HCT116 (cell line): ENCODE measurements at regions not wholly inside any gene's neighbourhood (a gene's known extent, or its start where the extent isn't known, plus 50 kb on each side); places are given as distances from the start of the nearest gene placed in this dataset.

Source experiments
- ATAC-seq: fragments of 200-7000 bp; cut with Tn5 transposase; 2 replicates; pipeline ENCODE4 v1.9.1; 2020; ENCODE audit warnings: mild to moderate bottlenecking, moderate library complexity
- BruUV-seq: library from RNA; stranded (reverse); fragments of 400-500 nt; replicated peaks from 2 replicates; lab custom pipeline; 2021; lab: Mats Ljungman, UMichigan
- CTCF ChIA-PET: fragments of 300-600 bp; sonication (Branson Sonifier 250); formaldehyde crosslinking; loops from one replicate; lab custom pipeline; 2021; ENCODE audit warnings: antibody characterized with exemption; lab: Charles Lee
- POLR2A ChIA-PET: fragments of 300-600, 350-600 bp; sonication (Branson Sonifier 250); formaldehyde crosslinking; loops from one replicate; lab custom pipeline; 2021; ENCODE audit warnings: antibody characterized with exemption; lab: Charles Lee
- RAD21 ChIA-PET, 2 experiments: fragments of 300-600 bp; sonication (Branson Sonifier 250); formaldehyde crosslinking; loops; one replicate each; lab custom pipeline; 2023; ENCODE audit warnings: low total read pairs in 2 of 2; ENCODE audit not compliant: uncharacterized antibody in 2 of 2, unreplicated experiment in 2 of 2, low non-redundant PET in 1 of 2; lab: Charles Lee
- DNase-seq: peaks from one replicate; pipeline ENCODE4 v3.0.0-alpha.2; 2010; ENCODE audit warnings: low read depth, low spot score
- H2AFZ ChIP-seq: fragments of 200-600 bp; shearing (Covaris generic), sonication (generic); 2 replicates; pipeline ENCODE4 v1.6.1; 2017; ENCODE audit warnings: low read depth, mixed run types, mixed read lengths, antibody characterized with exemption, low read length; ENCODE audit not compliant: poor library complexity, severe bottlenecking
- H3K27ac ChIP-seq: 2 replicates; pipeline ENCODE4 v1.5.1; 2012; ENCODE audit warnings: low read depth, low read length
- H3K27me3 ChIP-seq: fragments of 200-600 bp; sonication (generic); 2 replicates; pipeline ENCODE4 v1.6.1; 2016; ENCODE audit warnings: mixed run types, low read length, mixed read lengths; ENCODE audit not compliant: insufficient read depth
- H3K36me3 ChIP-seq, 2 experiments: fragments of 200-500 bp in 1 of 2; fragments of 200-600 bp in 1 of 2; sonication (Bioruptor generic) in 1 of 2; sonication (generic) in 1 of 2; 2 replicates each; pipeline versions ENCODE4 v1.5.1 to v1.6.1; 2014 to 2016; ENCODE audit warnings: low read length in 2 of 2, inconsistent platforms in 1 of 2, mixed read lengths in 1 of 2, mixed run types in 1 of 2; ENCODE audit not compliant: insufficient read depth in 2 of 2, control insufficient read depth in 1 of 2
- H3K4me1 ChIP-seq, 2 experiments: fragments of 200-600 bp in 1 of 2; sonication (generic) in 1 of 2; 2 replicates each; pipeline versions ENCODE4 v1.5.1 to v1.6.1; 2012 to 2017; ENCODE audit warnings: low read length in 2 of 2, inconsistent platforms in 1 of 2, mild to moderate bottlenecking in 1 of 2, mixed read lengths in 1 of 2, mixed run types in 1 of 2, moderate library complexity in 1 of 2; ENCODE audit not compliant: insufficient read depth in 2 of 2, control insufficient read depth in 1 of 2
- H3K4me2 ChIP-seq: fragments of 200-600 bp; sonication (generic); 2 replicates; pipeline ENCODE4 v1.6.1; 2017; ENCODE audit warnings: mixed run types, low read length, mixed read lengths
- H3K4me3 ChIP-seq, 2 experiments: fragments of 200-600 bp in 1 of 2; sonication (generic) in 1 of 2; replicated peaks in 1 of 2; 2 replicates each; pipeline ENCODE4 v1.5.1; 2011 to 2016; ENCODE audit warnings: low read length in 2 of 2, control low read depth in 1 of 2, low read depth in 1 of 2, mild to moderate bottlenecking in 1 of 2, mixed read lengths in 1 of 2, mixed run types in 1 of 2
- H3K79me2 ChIP-seq: fragments of 200-600 bp; sonication (generic); 2 replicates; pipeline ENCODE4 v1.6.1; 2017; ENCODE audit warnings: mild to moderate bottlenecking, mixed run types, low read length, moderate library complexity, mixed read lengths; ENCODE audit not compliant: insufficient read depth
- H3K9ac ChIP-seq: fragments of 200-600 bp; sonication (generic); 2 replicates; pipeline ENCODE4 v1.6.1; 2016; ENCODE audit warnings: low read length, mixed read lengths
- H3K9me2 ChIP-seq: fragments of 200-600 bp; sonication (generic), shearing (Covaris generic); 2 replicates; pipeline ENCODE4 v1.6.1; 2017; ENCODE audit warnings: mixed run types, mild to moderate bottlenecking, moderate library complexity; ENCODE audit not compliant: insufficient read depth
- H3K9me3 ChIP-seq, 2 experiments: fragments of 200-500 bp in 1 of 2; fragments of 200-600 bp in 1 of 2; sonication (Bioruptor generic) in 1 of 2; sonication (generic) in 1 of 2; 2 replicates each; pipeline ENCODE4 v1.6.1; 2014 to 2017; ENCODE audit warnings: low read length in 2 of 2, mixed read lengths in 2 of 2, inconsistent platforms in 1 of 2, low read depth in 1 of 2, mild to moderate bottlenecking in 1 of 2, mixed run types in 1 of 2, moderate library complexity in 1 of 2; ENCODE audit not compliant: control insufficient read depth in 1 of 2, insufficient read depth in 1 of 2
- H4K20me1 ChIP-seq: fragments of 200-600 bp; sonication (generic), shearing (Covaris generic); 2 replicates; pipeline ENCODE4 v1.6.1; 2017; ENCODE audit warnings: mixed run types, mild to moderate bottlenecking, moderate library complexity; ENCODE audit not compliant: insufficient read depth
- CBX3 ChIP-seq: IDR thresholded peaks from 2 replicates; pipeline ENCODE4 v1.6.1; 2012; ENCODE audit warnings: low read depth
- ELF1 ChIP-seq: IDR thresholded peaks from 2 replicates; pipeline ENCODE4 v1.6.1; 2012; ENCODE audit warnings: low read depth, borderline replicate concordance
- EZH2phosphoT487 ChIP-seq: fragments of 200-600 bp; IDR thresholded peaks from 2 replicates; pipeline ENCODE4 v1.6.1; 2018; ENCODE audit warnings: antibody characterized with exemption, borderline replicate concordance
- JUND ChIP-seq: IDR thresholded peaks from 2 replicates; pipeline ENCODE4 v1.6.1; 2012
- SIN3A ChIP-seq: IDR thresholded peaks from 2 replicates; pipeline ENCODE4 v1.6.1; 2012; ENCODE audit warnings: low read depth
- intact Hi-C: fragments of 100-400 bp; cut with micrococcal nuclease; formaldehyde crosslinking; loops from 2 replicates; pipeline ENCODE4 v1.10.0; 2022
- TF ChIP-seq, protein P1 (sequence below): IDR thresholded peaks from 2 replicates; pipeline ENCODE4 v1.6.1; 2011; ENCODE audit warnings: mild to moderate bottlenecking, low read length, moderate library complexity; ENCODE audit not compliant: insufficient replicate concordance; ENCODE audit errors: extremely low read depth
- TF ChIP-seq, protein P2 (sequence below): IDR thresholded peaks from 2 replicates; pipeline ENCODE4 v1.6.1; 2012; ENCODE audit warnings: low read depth
- TF ChIP-seq, protein P3 (sequence below): IDR thresholded peaks from 2 replicates; pipeline ENCODE4 v1.6.1; 2012

DNA sequence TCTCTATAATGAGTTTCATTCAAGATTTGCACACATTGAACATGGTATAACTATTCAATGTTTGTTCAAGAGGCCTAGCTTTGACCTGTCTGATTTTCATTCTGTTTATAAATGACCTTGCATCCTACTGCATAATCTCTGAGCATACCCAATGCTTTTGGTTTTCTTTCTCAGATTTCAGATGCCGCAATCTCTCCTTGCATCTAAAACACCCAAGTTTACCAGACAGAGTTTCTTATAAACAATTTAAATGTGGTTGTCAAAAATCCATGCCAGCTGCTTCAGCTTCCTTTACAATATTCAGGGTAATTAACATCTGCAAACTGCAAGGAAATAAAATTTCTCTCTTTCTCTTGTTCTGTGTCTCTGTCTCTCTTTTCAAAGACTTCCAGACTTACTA is 123.0 kb upstream of the PCDH18 start:
- ChIA-PET RAD21 (no interaction called here), POLR2A (no interaction called here), CTCF (no interaction called here)
- TF ChIP-seq, protein P1, sequence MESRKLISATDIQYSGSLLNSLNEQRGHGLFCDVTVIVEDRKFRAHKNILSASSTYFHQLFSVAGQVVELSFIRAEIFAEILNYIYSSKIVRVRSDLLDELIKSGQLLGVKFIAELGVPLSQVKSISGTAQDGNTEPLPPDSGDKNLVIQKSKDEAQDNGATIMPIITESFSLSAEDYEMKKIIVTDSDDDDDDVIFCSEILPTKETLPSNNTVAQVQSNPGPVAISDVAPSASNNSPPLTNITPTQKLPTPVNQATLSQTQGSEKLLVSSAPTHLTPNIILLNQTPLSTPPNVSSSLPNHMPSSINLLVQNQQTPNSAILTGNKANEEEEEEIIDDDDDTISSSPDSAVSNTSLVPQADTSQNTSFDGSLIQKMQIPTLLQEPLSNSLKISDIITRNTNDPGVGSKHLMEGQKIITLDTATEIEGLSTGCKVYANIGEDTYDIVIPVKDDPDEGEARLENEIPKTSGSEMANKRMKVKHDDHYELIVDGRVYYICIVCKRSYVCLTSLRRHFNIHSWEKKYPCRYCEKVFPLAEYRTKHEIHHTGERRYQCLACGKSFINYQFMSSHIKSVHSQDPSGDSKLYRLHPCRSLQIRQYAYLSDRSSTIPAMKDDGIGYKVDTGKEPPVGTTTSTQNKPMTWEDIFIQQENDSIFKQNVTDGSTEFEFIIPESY: no peak
- TF ChIP-seq SIN3A (no peak), CBX3 (no peak), JUND (no peak), ELF1 (no peak), EZH2phosphoT487 (no peak)
- TF ChIP-seq, protein P2, sequence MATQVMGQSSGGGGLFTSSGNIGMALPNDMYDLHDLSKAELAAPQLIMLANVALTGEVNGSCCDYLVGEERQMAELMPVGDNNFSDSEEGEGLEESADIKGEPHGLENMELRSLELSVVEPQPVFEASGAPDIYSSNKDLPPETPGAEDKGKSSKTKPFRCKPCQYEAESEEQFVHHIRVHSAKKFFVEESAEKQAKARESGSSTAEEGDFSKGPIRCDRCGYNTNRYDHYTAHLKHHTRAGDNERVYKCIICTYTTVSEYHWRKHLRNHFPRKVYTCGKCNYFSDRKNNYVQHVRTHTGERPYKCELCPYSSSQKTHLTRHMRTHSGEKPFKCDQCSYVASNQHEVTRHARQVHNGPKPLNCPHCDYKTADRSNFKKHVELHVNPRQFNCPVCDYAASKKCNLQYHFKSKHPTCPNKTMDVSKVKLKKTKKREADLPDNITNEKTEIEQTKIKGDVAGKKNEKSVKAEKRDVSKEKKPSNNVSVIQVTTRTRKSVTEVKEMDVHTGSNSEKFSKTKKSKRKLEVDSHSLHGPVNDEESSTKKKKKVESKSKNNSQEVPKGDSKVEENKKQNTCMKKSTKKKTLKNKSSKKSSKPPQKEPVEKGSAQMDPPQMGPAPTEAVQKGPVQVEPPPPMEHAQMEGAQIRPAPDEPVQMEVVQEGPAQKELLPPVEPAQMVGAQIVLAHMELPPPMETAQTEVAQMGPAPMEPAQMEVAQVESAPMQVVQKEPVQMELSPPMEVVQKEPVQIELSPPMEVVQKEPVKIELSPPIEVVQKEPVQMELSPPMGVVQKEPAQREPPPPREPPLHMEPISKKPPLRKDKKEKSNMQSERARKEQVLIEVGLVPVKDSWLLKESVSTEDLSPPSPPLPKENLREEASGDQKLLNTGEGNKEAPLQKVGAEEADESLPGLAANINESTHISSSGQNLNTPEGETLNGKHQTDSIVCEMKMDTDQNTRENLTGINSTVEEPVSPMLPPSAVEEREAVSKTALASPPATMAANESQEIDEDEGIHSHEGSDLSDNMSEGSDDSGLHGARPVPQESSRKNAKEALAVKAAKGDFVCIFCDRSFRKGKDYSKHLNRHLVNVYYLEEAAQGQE: no peak
- TF ChIP-seq, protein P3, sequence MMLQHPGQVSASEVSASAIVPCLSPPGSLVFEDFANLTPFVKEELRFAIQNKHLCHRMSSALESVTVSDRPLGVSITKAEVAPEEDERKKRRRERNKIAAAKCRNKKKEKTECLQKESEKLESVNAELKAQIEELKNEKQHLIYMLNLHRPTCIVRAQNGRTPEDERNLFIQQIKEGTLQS: no peak
- Histone ChIP-seq H3K9ac (no peak overlapping the region), H3K9me2 (no peaks in the 10 kb centered on the region), H3K27me3 (no peaks in the 10 kb centered on the region), H3K79me2 (no peaks in the 10 kb centered on the region), H3K27ac (no peak overlapping the region), H4K20me1 (no peaks in the 10 kb centered on the region), H3K4me3 (no peak overlapping the region), H3K4me1 (no peaks in the 10 kb centered on the region), H3K36me3 (no peaks in the 10 kb centered on the region), H2AFZ (no peak overlapping the region), H3K9me3 (no peaks in the 10 kb centered on the region), H3K4me2 (no peak overlapping the region)
- intact Hi-C loops: no loop called here
- no peak for DNase-seq
- ATAC-seq: no peak
- no TSS peak for BruUV-seq
